Activated naive CD4-positive, alpha-beta T cell (primary cell): ENCODE measurements at regions not wholly inside any gene's neighbourhood (a gene's known extent, or its start where the extent isn't known, plus 50 kb on each side); places are given as distances from the start of the nearest gene placed in this dataset.

Experiments
- DNase-seq, 4 experiments: peaks; one replicate each; lab custom pipeline; 2025; lab: John Stamatoyannopoulos, UW

DNA sequence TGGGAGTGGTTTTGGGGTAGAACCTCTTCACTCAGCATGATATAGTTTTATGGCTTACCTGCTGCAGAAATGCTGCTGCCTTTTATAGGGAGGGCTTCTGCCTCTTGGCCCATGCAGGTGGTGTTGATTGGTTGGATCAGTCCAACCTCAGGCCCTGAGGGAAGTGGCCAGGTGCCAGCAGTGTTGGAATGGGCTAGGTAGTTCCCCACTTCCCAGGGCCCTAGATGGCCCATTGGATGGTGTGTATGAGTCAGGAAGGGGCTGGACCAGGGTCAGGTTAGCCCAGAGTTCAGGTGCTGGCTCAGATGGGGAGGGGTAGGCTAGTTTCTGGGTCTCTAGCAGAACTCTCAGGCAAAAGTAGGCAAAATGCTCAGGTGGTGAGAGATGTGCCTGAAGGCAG, 455.5 kb downstream of the CCSER2 start:
- DNase-seq: no peak

DNA sequence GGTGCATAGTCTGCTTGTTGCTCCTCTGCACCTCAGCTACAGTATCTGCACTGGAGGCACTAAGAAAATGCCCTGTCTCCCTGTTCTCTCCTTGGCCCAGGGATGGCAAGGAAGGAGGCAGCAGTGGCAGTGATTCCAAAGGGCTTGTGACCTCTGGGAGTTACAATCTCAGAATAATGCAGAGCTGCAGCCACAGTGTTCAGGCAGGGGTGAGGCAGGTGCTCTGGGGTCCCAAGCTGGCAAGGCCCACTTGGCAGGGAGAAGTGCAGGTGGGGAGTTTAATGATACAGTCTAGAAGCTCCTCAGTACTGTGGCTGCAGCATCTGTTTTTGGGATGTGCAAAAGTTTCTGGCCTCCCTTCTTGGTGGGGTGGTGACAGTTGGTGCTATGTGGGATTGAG, 456.4 kb downstream of the CCSER2 start:
- DNase-seq: no peak

DNA sequence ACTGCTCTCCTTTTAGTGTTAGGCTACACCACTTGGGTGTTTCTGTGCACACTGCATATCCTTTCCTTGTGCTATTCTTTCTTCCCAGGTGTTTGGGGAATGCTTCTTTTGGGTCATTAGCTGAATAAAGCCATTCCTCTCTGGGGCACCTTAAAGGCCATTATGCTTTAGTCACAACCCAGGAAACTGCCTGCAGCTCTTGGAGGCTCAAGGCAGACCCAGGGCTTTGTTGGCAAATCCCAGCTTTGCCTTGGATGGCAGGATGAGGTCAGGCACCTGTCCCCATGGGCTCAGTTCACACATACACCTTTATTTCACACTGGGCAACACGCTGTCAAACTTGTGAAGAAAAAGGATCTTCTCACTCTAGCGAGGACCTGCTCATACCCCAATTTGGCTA, 460.6 kb downstream of the CCSER2 start:
- DNase-seq: no peak

DNA sequence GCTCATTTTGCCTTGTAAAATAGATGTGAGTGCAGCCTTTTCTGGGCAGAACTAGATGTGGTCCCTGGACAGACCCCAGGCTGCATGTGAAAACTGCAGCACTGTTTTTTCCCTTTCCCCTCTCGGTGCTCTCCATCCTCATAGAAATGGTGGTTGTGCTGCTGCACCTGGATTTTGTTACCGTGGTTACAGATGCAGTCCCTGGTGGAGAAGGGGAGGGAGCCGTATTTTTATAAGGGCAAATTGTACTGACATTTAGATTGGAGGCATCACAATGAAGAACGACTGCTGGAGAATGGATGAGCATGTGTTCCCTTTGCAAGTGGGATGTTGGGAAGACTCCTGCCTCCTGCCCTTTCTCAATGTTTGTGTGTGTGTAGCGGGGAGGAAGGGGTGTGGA, 469.9 kb downstream of the CCSER2 start:
- no peak for DNase-seq

DNA sequence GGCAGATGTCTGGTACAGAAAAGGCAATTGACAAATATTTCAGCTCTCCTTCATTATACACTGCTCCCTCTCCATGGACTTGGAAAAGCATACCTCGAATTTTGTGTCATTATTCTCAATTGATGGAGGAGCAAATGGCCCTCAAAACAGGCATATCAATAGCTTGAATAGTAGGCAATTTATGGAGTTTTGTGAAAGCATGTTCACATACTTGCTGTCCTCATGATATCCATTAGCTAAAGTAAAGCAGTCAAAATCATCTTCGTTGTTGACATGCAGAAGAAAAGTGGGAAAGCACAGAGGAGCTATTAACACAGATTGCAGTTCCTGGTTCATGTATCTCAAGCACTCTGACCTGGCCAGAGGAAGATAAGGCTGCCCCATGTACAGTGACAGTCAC, 472.8 kb downstream of the CCSER2 start:
- DNase-seq: no peak

DNA sequence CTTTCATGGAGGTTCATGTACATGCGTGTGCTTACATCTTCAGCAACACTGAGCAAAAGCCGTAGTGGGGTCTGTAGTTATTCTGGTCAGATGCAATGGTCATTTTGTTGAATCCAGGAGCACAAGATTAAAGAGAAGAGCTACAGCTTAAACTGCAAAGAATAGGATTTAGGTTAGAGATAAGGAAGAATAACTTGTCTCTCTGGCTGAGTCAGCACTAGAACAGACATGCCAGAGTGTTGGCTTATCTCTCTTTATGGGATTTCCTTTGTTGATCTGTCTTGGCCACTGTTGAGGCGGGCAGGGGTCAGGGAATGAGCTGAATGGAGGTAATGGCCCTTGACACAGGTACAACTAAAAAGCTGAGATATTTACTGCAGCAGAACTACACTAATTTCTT, 473.5 kb downstream of the CCSER2 start:
- DNase-seq: no peak

DNA sequence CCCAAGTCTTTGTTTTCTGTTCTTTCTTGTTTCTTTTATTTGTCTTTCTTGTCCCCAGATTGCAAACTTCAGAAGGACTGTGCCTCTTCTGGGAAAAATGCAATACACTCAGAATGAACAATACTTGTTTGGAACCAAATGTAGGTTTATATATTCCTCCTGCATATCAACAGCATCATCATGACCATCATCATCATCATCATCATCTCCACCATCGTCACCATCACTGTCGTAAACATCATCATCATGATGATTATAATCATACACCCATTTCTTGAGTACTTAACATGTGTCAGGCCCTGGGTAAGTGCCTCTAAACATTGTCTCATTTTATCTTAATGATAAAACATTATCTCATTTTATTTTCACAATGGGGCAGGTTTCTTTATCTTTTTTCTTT, 476.8 kb downstream of the CCSER2 start:
- DNase-seq: no peak

DNA sequence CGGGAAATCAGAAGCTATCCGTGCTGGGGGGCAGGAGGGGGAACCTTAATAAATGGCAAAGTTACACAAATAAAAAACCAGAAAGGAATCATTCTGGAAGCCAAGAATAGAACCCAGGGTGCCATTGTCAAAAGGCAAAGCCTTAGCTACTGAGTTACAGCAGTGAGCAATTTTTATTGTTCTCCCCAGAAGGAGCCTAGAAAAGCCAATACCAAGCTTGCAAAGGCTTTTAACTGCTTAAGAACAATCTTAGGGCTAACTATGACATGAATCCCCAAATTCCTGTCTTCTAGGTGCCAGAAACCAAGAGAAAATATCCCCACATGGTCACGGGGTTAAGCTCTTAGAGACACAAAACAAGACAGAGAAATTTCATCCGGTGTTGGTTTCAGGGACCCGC, 482.7 kb downstream of the CCSER2 start:
- DNase-seq: no peak

DNA sequence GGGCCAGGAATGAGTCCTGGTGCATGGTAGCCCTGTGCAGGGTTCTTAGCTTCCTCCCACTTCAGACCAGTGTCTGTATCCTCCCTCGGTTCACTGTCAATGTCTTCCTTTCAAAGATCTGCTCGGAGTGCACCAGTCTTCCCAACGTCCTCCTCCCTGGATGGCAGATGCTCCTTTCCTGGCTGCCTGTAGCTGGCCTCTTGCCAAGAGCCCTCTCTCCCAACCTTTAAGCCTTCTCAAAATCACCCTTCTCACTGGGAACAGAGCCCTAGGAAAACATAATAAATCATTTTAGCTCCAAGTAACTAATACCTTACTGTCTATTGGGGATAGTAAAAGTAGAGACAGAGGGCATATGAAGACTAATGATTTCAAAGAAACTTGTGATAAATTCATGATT, 490.6 kb downstream of the CCSER2 start:
- no peak for DNase-seq

DNA sequence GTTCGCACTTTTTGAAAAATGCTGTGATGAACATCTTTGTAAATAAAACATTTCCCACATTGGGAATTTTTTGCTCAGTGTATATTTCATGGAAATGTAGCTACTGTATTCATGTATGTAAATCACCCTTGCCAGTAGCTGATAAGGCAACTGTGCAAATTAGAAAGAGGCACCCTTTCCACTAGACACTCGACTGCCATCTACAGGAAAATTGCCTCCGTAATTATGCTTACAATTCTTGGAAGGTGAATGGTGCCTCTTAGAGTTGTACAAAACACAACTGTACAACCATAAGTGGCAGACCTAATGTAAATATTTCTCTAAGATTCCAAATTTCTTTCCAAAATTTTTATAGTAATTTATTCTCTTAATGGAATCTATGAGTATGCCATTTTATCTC, 491.7 kb downstream of the CCSER2 start:
- no peak for DNase-seq

DNA sequence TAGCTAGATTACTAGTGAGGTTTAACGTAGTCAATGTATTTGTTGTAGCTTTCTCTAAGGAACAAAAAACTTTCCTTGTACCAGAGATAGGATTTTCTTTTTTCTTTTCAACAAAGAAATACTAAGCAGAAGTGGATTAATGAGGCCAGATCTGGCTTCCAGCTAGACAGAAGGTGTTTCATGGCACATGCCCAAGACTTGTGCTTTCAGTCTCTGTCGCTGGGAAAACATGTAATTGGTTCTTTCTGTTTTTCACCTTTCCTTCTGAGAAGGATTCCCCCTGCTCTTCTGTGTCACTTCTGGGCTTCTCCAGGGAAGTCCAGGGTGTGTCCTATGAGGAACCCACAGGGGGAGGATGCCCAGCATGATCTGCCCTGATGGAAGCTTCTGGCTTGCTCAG, 492.2 kb downstream of the CCSER2 start:
- no peak for DNase-seq

DNA sequence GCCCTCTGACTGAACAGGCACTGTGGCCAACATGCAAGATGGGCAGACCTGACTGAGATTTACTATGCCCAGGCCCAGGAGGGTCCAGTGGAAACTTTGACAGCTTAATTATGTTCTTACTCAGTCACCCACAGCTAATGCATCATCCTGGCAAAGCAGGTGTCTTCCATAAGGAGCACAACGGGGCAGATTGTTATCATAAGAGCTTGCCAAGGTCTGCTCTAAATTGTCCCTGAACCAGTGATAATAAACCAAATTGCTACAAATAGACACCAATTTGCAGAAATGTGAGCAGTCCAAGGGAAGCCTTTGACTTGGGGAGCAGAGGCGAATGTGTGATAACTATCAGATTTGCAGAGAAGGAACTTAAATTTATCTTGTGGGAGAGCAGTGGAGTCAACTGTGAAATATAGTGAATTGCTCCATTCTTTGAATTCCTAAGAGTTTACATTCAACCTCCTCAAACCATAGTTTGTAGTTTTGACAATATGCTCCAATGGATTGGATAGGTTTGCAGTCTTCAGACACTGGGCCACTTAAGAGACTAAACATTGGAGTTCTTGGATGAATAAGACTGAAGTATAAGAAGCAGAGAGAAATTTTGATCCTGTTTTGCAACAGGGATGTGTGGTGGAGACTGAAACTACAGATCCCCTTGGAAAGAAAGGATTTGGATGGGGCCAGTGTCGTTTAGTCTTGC, 494.7 kb downstream of the CCSER2 start:
- DNase-seq: no peak

DNA sequence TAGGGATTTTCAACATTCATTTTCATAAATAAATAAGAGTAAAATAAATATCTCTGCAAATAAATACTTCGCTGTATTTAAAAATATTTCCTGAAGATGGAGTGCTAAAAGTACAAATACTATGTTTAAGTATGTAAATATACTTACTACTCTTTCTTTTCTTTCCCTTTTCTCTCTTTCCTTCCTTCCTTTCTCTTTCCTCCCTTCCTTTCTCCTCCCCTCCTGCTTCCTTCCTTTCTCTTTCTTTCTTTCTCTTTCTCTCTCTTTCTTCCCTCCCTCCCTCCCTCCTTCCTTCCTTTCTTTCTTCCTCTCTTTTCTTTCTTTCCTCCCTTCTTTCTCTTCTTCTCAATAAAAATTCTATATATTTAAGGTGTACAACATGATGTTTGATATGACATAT, 496.1 kb downstream of the CCSER2 start:
- DNase-seq: no peak

DNA sequence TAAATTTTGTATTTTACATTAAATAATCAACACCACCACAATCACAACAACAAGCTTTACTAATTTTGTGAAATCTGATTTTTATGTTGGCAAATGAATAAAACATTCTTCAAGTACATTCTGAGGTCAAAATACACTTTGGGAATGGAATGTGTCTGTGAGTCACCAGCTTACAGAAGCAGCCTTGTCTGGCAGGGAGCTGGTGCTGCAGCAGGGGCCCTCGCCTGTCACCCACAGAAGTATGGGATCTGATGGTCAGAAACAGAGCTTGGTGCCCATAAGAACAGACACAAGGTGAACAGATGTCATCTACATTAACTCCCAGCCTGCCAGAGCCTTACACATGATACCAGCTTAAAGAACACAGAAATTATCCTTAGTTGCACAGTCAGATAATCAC, 496.9 kb downstream of the CCSER2 start:
- no peak for DNase-seq

DNA sequence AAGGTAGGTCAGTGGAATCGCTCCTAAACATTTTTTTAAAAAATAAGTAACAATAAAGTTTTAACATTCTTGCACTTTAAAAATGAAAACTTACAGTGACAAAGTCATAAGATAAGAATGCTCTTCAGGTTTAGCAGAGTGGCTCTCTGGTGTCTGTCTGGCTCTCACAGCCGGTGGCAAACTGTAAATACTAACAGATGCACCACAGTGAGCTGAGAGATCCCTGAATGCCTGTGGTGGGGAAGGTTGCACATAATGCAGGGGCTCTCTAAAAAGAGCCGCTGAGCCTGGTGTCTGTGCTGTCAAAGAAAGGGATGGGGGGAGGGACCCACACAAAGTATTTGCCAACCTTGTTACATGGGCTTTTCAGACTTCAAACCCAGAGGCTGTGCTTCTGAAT, 498.3 kb downstream of the CCSER2 start:
- DNase-seq: no peak

DNA sequence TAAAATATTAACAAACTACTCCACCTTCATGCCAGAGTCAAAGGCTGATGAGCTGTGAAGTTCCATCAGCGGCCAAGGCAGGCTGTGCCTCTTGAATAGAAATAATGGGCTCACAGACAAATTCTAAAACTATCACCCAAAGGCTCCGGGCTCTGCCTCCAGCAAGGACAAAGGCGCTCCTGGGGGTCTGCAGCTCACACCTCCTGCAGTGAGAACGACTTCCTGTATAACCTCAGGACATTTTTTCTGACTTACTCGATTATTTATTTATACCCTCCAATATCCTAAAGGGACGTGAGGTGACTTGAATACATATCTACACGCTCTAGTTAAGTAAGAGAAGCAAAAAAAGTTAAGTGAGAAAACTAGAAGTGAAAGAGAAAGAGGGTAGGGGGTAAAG, 500.7 kb downstream of the CCSER2 start:
- no peak for DNase-seq

DNA sequence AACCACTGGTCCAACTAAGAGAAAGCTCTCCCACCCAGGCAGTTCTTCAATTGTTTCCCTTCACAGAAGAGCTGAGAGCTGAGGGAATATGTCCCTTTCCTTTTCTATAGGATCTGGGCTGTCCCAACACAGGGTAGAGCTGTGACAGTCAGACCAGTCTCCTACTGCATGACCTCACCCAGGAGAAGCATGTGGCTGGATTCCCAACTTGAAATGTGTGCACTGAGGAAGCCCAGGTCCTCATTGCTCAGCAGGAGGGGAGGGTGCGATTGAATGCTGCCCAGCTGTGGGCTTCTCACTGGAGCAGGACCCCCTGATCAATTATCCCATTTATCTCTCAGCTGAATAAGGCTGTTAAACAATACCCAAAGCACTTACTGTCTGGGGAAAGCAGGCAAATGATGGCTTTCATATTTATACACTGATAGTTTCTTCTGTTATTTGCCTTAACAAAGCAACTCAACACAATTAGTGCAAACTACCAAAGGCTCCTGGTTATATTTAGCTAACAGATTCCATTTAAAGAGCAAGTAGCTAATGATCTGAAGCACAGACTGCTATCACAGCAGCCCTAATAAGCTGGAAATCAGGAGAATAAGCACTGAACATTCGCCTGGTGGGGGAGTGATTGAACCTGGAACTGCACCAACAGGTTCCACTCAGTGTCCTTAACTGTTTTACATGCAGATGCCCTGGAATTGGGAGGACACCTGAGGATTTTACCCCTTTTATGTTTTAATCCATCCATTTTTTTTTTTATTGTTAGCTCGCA, 508.8 kb downstream of the CCSER2 start:
- no peak for DNase-seq

DNA sequence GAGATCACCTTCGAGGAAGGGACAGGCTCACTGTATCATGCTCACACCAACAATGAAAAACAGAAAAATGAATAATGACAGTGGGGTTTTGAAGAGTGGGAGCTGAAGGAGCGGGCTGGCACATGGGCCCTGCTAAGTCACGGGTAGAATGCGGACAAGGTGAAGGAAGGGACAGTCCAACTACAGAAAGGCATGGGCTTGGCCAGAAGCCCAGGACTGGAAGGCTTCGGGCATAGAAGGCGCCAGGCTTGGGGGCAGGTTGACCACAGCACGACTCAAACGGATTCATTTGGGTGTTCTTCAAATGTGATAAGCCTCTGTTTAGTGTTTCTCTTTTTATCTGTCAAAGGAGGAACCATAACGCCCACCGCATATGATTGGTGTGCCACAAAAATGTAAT, 509.5 kb downstream of the CCSER2 start:
- DNase-seq: no peak

DNA sequence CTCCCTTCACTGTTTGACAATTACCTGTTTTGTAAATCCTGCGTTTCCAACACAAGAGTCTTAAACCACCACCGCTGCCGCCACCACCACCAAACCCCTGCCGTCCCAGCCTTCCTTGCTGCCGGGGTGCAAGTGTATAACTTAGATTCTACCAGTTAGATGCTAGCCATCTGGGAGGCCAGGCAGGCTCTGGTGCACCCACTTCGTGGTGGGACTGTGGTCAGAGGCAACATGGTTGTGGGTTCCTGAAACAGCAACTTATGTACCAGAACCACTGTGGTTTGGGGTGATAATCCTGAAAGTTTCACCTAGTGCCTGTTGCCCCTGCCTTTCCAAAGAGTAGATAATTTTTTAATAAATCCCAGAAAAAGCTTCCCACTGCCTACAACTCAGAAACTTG, 510.5 kb downstream of the CCSER2 start:
- DNase-seq: no peak

DNA sequence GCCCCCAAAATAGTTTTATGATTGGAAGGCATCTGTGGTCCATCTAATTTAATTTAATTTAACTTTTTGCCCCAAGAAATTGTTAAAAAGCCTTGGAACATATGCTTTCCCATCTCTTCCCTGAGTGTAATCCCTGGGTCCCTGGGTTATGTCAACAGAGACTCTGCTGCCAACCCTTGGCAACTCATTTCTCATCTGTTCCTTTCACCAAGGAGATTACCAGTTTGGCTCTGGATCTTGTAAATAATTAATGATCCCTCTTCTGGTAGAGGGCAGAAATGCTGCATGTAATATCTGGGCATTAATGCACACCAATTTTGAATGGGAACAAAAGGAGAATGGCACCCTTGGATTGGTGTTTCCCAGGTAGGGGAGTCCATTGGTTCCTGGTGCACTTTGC, 514.2 kb downstream of the CCSER2 start:
- no peak for DNase-seq

DNA sequence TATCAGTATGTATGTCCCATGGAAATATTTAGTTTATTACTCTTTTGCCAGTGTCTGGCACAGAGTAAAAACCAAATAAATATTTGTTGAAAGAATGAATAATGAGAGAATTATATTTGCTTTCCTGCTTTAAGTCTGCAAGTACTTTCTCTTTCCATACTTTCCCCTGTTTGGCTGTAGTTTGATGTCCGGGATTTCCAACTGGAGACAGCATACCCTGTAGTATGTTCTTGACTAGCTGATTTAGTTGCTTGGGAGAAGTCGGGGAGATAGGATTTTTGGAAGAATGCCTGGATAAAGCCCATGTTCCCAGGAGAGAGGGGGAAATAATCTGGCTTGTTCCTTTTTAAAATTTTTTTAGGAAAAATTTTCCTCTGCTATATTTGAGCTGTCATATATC, 516.1 kb downstream of the CCSER2 start:
- DNase-seq: no peak

DNA sequence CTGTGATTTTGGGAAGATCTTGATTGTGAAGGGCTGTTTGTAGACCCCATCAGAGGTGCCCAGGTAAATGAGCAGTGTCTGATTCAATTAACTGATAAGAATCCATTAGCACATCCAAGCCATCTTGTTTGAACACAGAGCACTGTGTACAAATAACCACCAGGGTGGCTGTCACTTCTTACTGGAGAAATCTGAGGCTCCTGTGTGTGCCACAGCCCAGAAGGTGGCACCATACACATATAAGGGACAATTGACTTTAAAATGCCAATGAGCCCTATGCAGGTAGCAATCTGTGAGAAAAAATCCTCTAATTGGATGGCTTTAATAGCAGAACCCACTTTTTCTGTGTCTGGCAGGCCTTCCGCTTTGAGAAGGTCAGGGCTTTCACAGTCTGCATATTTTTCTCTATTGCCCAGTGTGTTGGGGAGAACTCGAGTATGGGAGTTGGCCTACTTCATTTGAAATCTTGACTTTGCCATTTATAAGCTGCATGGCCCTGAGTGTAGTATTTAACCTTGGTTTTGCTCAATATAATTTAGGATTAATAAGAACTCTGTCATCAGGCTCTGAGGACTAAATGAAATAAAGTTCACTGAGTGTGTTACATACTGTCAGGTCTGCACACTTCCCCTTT, 517.4 kb downstream of the CCSER2 start:
- no peak for DNase-seq

DNA sequence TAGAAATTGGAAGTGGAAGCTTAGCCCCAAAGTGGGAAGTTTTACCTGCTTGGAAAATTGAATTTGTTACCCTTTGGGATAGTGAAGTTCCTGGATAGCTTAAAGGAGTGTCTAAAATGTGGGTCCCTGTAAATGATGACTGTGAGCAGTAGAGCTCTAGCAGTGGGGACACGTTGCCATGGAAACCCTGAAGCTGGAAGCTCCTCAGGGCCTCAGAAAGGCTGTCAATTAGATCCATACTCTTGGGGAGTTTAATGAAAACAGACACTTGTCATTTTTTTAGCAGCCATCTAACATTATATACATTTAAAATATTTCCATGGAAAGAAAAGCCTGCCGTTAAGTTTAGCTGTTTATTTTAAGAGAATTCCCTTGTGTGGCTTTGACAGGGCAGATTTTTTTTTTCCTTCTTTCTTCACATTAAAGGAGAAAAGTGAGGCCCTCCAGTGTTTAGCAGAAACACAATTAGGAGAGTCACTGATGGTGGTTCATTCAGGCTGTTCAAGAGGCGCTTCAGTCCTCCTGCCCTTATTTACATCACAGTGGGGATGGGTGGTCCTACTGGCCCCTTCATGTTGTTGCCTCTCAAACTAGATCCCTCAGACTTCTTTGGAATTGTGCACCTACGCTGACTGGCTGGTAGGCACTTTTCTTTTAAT, 518.4 kb downstream of the CCSER2 start:
- no peak for DNase-seq
